ENCODE measurements at regions not wholly inside any gene's neighbourhood (a gene's known extent, or its start where the extent isn't known, plus 50 kb on each side); places are given as distances from the start of the nearest gene placed in this dataset.
"Not testable (repeated sequence)": the region's sequence is repeated elsewhere in the genome, so short reads cannot be mapped to it uniquely, and the experiment has no call there.

GRCh38 chr12:115868624-115869023, 408.9 kb downstream of the MED13L start:
- H3K27me3 ChIP-seq: no peaks in the 10 kb centered on the region
- no peak overlapping the region for H3K4me2 ChIP-seq
- H3K4me3 ChIP-seq: no peak overlapping the region
- no peaks in the 10 kb centered on the region for H3K9me3 ChIP-seq (ENCODE audit: low read depth)
- no peaks in the 10 kb centered on the region for H3K36me3 ChIP-seq (replicated peaks; ENCODE audit: insufficient read depth, low read depth)
- H4K20me1 ChIP-seq (ENCODE audit: insufficient read depth, poor library complexity, severe bottlenecking): no peaks in the 10 kb centered on the region
- H3K9me2 ChIP-seq (replicated peaks; ENCODE audit: insufficient read depth): no peaks in the 10 kb centered on the region
- no peak overlapping the region for H2AFZ ChIP-seq
- WGBS (ENCODE audit: low lambda C conversion rate, missing lambda C conversion rate): 83% methylated on average over 6 of the region's 6 CpGs
- TF ChIP-seq, protein P1, sequence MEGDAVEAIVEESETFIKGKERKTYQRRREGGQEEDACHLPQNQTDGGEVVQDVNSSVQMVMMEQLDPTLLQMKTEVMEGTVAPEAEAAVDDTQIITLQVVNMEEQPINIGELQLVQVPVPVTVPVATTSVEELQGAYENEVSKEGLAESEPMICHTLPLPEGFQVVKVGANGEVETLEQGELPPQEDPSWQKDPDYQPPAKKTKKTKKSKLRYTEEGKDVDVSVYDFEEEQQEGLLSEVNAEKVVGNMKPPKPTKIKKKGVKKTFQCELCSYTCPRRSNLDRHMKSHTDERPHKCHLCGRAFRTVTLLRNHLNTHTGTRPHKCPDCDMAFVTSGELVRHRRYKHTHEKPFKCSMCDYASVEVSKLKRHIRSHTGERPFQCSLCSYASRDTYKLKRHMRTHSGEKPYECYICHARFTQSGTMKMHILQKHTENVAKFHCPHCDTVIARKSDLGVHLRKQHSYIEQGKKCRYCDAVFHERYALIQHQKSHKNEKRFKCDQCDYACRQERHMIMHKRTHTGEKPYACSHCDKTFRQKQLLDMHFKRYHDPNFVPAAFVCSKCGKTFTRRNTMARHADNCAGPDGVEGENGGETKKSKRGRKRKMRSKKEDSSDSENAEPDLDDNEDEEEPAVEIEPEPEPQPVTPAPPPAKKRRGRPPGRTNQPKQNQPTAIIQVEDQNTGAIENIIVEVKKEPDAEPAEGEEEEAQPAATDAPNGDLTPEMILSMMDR (IDR thresholded peaks at IDR 0.05; ENCODE audit: poor library complexity): no peak
- no peak for TF ChIP-seq EZH2phosphoT487 (IDR thresholded peaks at IDR 0.05; ENCODE audit: low read depth, severe bottlenecking, unreplicated experiment)
- TF ChIP-seq EZH2 (IDR thresholded peaks at IDR 0.05; ENCODE audit: borderline replicate concordance): no peak
- DNase-seq (ENCODE audit: low spot score): no peak
- H3K79me2 ChIP-seq: no peaks in the 10 kb centered on the region
- no peak overlapping the region for H3K27ac ChIP-seq
- peaks cover 9% of the 10 kb centered on the region for H3K4me1 ChIP-seq (ENCODE audit: insufficient read depth)

- no peak overlapping the region for H3K4me3 ChIP-seq
- DNase-seq (ENCODE audit: low spot score): no peak
- H3K36me3 ChIP-seq (replicated peaks; ENCODE audit: insufficient read depth, low read depth): no peaks in the 10 kb centered on the region
- no peaks in the 10 kb centered on the region for H4K20me1 ChIP-seq (ENCODE audit: insufficient read depth, poor library complexity, severe bottlenecking)
- H3K9me2 ChIP-seq (replicated peaks; ENCODE audit: insufficient read depth): no peaks in the 10 kb centered on the region
- H3K27me3 ChIP-seq: no peaks in the 10 kb centered on the region
- H3K4me1 ChIP-seq (ENCODE audit: insufficient read depth): peaks cover 9% of the 10 kb centered on the region
- H3K79me2 ChIP-seq: no peaks in the 10 kb centered on the region
- TF ChIP-seq, protein P1 (IDR thresholded peaks at IDR 0.05; ENCODE audit: poor library complexity): no peak
- TF ChIP-seq EZH2phosphoT487 (IDR thresholded peaks at IDR 0.05; ENCODE audit: low read depth, severe bottlenecking, unreplicated experiment) (no peak), EZH2 (IDR thresholded peaks at IDR 0.05; ENCODE audit: borderline replicate concordance) (no peak)
- 87% methylated on average over 4 of the region's 4 CpGs for WGBS (ENCODE audit: low lambda C conversion rate, missing lambda C conversion rate)
- no peaks in the 10 kb centered on the region for H3K9me3 ChIP-seq (ENCODE audit: low read depth)
- H3K4me2 ChIP-seq: no peak overlapping the region
- no peak overlapping the region for H2AFZ ChIP-seq
- no peak overlapping the region for H3K27ac ChIP-seq
Observed at GRCh38 chr12:115867854-115868253, 409.6 kb downstream of the MED13L start.

DNA sequence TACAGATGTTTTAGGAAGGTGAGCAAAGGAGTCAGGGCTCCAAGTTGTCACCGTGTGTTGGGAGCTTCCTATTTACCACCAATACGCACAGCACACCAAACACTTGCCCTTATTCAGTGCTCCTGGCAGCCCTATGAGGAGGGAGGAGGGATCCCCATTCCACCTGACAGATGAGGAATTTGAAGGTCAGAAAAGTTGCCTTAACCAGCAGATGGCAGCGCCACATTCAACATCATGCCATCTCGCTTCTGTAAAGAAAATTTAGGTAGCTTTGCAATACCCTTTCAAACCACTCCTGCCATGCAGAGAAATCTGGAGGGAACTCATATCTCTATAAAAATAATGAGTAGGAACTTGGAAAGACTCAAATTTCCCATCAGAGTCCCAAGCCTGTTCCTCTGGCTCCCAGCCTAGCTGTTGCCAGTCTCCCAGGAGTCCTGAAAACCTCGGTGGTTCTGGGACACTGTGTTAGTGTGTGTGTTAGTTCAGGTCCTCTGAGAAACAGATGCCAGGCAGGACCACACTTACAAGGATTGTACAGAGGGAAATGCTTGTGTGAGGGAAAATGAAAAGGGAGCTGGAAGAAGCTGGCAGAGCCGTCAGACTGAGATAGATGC, 410.5 kb downstream of the MED13L start:
- Histone ChIP-seq H4K20me1 (ENCODE audit: insufficient read depth, poor library complexity, severe bottlenecking) (no peaks in the 10 kb centered on the region), H3K4me1 (ENCODE audit: insufficient read depth) (peaks cover 2% of the 10 kb centered on the region), H2AFZ (no peak overlapping the region), H3K9me2 (replicated peaks; ENCODE audit: insufficient read depth) (no peaks in the 10 kb centered on the region), H3K27me3 (no peaks in the 10 kb centered on the region), H3K4me3 (no peak overlapping the region), H3K4me2 (no peak overlapping the region), H3K36me3 (replicated peaks; ENCODE audit: insufficient read depth, low read depth) (no peaks in the 10 kb centered on the region), H3K9me3 (ENCODE audit: low read depth) (no peaks in the 10 kb centered on the region), H3K27ac (no peak overlapping the region), H3K79me2 (no peaks in the 10 kb centered on the region)
- no peak for TF ChIP-seq EZH2 (IDR thresholded peaks at IDR 0.05; ENCODE audit: borderline replicate concordance)
- TF ChIP-seq EZH2phosphoT487 (IDR thresholded peaks at IDR 0.05; ENCODE audit: low read depth, severe bottlenecking, unreplicated experiment): no peak
- TF ChIP-seq, protein P1 (IDR thresholded peaks at IDR 0.05; ENCODE audit: poor library complexity): peak; percentile 35
- no peak for DNase-seq (ENCODE audit: low spot score)
- WGBS (ENCODE audit: low lambda C conversion rate, missing lambda C conversion rate): 82% methylated on average over 6 of the region's 6 CpGs

DNA sequence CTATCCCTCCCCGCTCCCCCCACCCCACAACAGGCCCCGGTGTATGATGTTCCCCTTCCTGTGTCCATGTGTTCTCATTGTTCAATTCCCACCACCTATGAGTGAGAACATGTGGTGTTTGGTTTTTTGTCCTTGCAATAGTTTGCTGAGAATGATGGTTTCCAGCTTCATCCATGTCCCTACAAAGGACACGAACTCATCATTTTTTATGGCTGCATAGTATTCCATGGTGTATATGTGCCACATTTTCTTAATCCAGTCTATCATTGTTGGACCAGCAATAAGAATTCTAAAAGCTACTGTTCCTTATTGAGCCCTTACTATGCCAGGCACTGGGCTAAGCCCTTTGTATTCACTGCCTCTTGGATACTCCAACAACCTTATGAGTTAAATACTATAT, 411.2 kb downstream of the MED13L start:
- not testable (repeated sequence) for H3K4me3 ChIP-seq; H3K9me3 ChIP-seq (ENCODE audit: low read depth); H3K9me2 ChIP-seq (replicated peaks; ENCODE audit: insufficient read depth); H2AFZ ChIP-seq; H3K79me2 ChIP-seq; H3K27ac ChIP-seq; H3K36me3 ChIP-seq (replicated peaks; ENCODE audit: insufficient read depth, low read depth); H4K20me1 ChIP-seq (ENCODE audit: insufficient read depth, poor library complexity, severe bottlenecking); H3K4me2 ChIP-seq; H3K27me3 ChIP-seq; DNase-seq (ENCODE audit: low spot score); H3K4me1 ChIP-seq (ENCODE audit: insufficient read depth)
- 97% methylated on average over 3 of the region's 3 CpGs for WGBS (ENCODE audit: low lambda C conversion rate, missing lambda C conversion rate)

All from hepatocyte (in vitro differentiated cells).